ENCODE measurements at regions not wholly inside any gene's neighbourhood (a gene's known extent, or its start where the extent isn't known, plus 50 kb on each side); places are given as distances from the start of the nearest gene placed in this dataset.
"Not testable (repeated sequence)": the region's sequence is repeated elsewhere in the genome, so short reads cannot be mapped to it uniquely, and the experiment has no call there.

DNA sequence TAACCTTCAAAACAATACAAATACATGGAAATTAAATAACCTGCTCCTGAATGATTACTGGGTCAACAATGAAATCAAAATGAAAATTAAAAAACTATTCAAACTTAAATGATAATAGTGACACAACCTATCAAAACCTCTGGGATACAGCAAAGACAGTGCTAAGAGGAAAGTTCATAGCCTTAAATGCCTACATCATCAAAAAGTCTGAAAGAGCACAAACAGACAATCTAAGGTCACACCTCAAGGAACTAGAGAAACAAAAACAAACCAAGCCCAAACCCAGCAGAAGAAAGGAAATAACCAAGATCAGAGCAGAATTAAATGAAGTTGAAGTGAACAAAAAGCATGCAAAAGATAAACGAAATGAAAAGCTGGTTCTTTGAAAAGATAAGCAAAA is 79.5 kb downstream of the TMEM212 start:
- not testable (repeated sequence) for TF ChIP-seq EZH2 (IDR thresholded peaks at IDR 0.05; ENCODE audit: borderline replicate concordance, low read length)
- TF ChIP-seq, protein P1, sequence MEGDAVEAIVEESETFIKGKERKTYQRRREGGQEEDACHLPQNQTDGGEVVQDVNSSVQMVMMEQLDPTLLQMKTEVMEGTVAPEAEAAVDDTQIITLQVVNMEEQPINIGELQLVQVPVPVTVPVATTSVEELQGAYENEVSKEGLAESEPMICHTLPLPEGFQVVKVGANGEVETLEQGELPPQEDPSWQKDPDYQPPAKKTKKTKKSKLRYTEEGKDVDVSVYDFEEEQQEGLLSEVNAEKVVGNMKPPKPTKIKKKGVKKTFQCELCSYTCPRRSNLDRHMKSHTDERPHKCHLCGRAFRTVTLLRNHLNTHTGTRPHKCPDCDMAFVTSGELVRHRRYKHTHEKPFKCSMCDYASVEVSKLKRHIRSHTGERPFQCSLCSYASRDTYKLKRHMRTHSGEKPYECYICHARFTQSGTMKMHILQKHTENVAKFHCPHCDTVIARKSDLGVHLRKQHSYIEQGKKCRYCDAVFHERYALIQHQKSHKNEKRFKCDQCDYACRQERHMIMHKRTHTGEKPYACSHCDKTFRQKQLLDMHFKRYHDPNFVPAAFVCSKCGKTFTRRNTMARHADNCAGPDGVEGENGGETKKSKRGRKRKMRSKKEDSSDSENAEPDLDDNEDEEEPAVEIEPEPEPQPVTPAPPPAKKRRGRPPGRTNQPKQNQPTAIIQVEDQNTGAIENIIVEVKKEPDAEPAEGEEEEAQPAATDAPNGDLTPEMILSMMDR (conservative IDR thresholded peaks at IDR 0.05 in 1 of 2, IDR thresholded peaks at IDR 0.05 in 1 of 2; ENCODE audit: extremely low read depth in 1 of 2, insufficient read depth in 1 of 2, low read depth in 1 of 2, low read length in 2 of 2), result not testable (repeated sequence)
